CD14-positive monocyte (primary cell): ENCODE measurements at regions not wholly inside any gene's neighbourhood (a gene's known extent, or its start where the extent isn't known, plus 50 kb on each side); places are given as distances from the start of the nearest gene placed in this dataset.

Experiments used
- DNase-seq, 3 donors: peaks; one replicate each; pipeline ENCODE4 v3.0.0-alpha.2; 2011 to 2022
- H2AFZ ChIP-seq: 2 replicates; pipeline ENCODE4 v1.6.0; 2012; ENCODE audit warnings: mild to moderate bottlenecking, low read depth, low read length, inconsistent platforms; ENCODE audit not compliant: insufficient read depth, poor library complexity, severe bottlenecking
- H3K27ac ChIP-seq, 2 donors: 1 replicate in 1 of 2; 2 replicates in 1 of 2; pipeline ENCODE4 v1.5.1; 2012 to 2013; ENCODE audit warnings: low read length in 2 of 2, control low read depth in 1 of 2, inconsistent platforms in 1 of 2, low read depth in 1 of 2, mild to moderate bottlenecking in 1 of 2
- H3K27me3 ChIP-seq, 2 donors: one replicate each; pipeline versions ENCODE4 v1.6.0 to v1.6.1; 2011 to 2013; ENCODE audit warnings: low read length in 2 of 2; ENCODE audit not compliant: control insufficient read depth in 2 of 2, insufficient read depth in 2 of 2
- H3K36me3 ChIP-seq, 2 donors: replicated peaks in 1 of 2; 1 replicate in 1 of 2; 2 replicates in 1 of 2; pipeline versions ENCODE4 v1.5.1 to v1.6.1; 2012 to 2013; ENCODE audit warnings: low read length in 2 of 2, control low read depth in 1 of 2, inconsistent platforms in 1 of 2, mild to moderate bottlenecking in 1 of 2; ENCODE audit not compliant: insufficient read depth in 2 of 2, control insufficient read depth in 1 of 2
- H3K4me1 ChIP-seq, 2 donors: 1 replicate in 1 of 2; 2 replicates in 1 of 2; pipeline versions ENCODE4 v1.5.1 to v1.6.1; 2012 to 2013; ENCODE audit warnings: low read length in 2 of 2, control low read depth in 1 of 2, inconsistent platforms in 1 of 2, mild to moderate bottlenecking in 1 of 2, moderate library complexity in 1 of 2; ENCODE audit not compliant: insufficient read depth in 2 of 2, control insufficient read depth in 1 of 2
- H3K4me2 ChIP-seq: replicated peaks from 2 replicates; pipeline ENCODE3; 2012; ENCODE audit warnings: low read length, moderate library complexity, mild to moderate bottlenecking; ENCODE audit not compliant: poor library complexity, severe bottlenecking; ENCODE audit errors: extremely low read depth
- H3K4me3 ChIP-seq, 3 experiments: fragments of 200-600 bp in 1 of 3; sonication (generic) in 1 of 3; replicated peaks in 1 of 3; 1 replicate in 2 of 3; 2 replicates in 1 of 3; pipeline ENCODE4 v1.5.1; 2011 to 2013; ENCODE audit warnings: low read length in 3 of 3, mild to moderate bottlenecking in 3 of 3, control low read depth in 2 of 3, low read depth in 2 of 3, inconsistent platforms in 1 of 3, moderate library complexity in 1 of 3
- H3K79me2 ChIP-seq: 2 replicates; pipeline ENCODE4 v1.6.0; 2012; ENCODE audit warnings: mild to moderate bottlenecking, control low read depth, inconsistent platforms, low read length, moderate library complexity; ENCODE audit not compliant: insufficient read depth
- H3K9ac ChIP-seq: 2 replicates; pipeline ENCODE4 v1.6.0; 2017; ENCODE audit warnings: low read length, mild to moderate bottlenecking; ENCODE audit not compliant: insufficient read depth, poor library complexity, severe bottlenecking
- H3K9me3 ChIP-seq, 2 donors: replicated peaks in 1 of 2; 1 replicate in 1 of 2; 2 replicates in 1 of 2; pipeline versions ENCODE4 v1.5.1 to v1.6.1; 2012 to 2013; ENCODE audit warnings: low read length in 2 of 2, control low read depth in 1 of 2; ENCODE audit not compliant: control insufficient read depth in 1 of 2, insufficient read depth in 1 of 2
- H4K20me1 ChIP-seq: 2 replicates; pipeline ENCODE4 v1.6.0; 2012; ENCODE audit warnings: mild to moderate bottlenecking, low read length, control low read depth, moderate library complexity; ENCODE audit not compliant: insufficient read depth
- H3K27ac Mint-ChIP-seq, 7 donors: one replicate each; pipeline ENCODE4 v1.8.0; 2020; ENCODE audit warnings: mild to moderate bottlenecking in 7 of 7, mixed read lengths in 7 of 7, moderate library complexity in 6 of 7, inconsistent platforms in 2 of 7
- H3K27me3 Mint-ChIP-seq, 3 donors: one replicate each; pipeline ENCODE4 v1.8.0; 2021 to 2022; ENCODE audit warnings: low read depth in 3 of 3, mild to moderate bottlenecking in 3 of 3, mixed read lengths in 3 of 3, moderate library complexity in 3 of 3, inconsistent platforms in 1 of 3
- H3K36me3 Mint-ChIP-seq, 2 donors: one replicate each; pipeline ENCODE4 v1.8.0; 2020; ENCODE audit warnings: mixed read lengths in 2 of 2, inconsistent platforms in 1 of 2, mild to moderate bottlenecking in 1 of 2
- H3K4me1 Mint-ChIP-seq: one replicate; pipeline ENCODE4 v1.8.0; 2020; ENCODE audit warnings: mild to moderate bottlenecking, mixed read lengths
- H3K4me3 Mint-ChIP-seq, 2 donors: one replicate each; pipeline ENCODE4 v1.8.0; 2020; ENCODE audit warnings: mild to moderate bottlenecking in 2 of 2, mixed read lengths in 2 of 2, moderate library complexity in 1 of 2
- H3K9me3 Mint-ChIP-seq, 7 donors: one replicate each; pipeline ENCODE4 v1.8.0; 2020 to 2022; ENCODE audit warnings: mixed read lengths in 7 of 7, mild to moderate bottlenecking in 6 of 7, moderate library complexity in 6 of 7, inconsistent platforms in 2 of 7
- CTCF ChIP-seq: fragments of 200-600 bp; IDR thresholded peaks from one replicate; pipeline ENCODE4 v1.8.0; 2022; ENCODE audit warnings: antibody characterized with exemption, mild to moderate bottlenecking
- WGBS: methylation state at CpG from one replicate; pipeline ENCODE4 v1.1.5; 2013; ENCODE audit warnings: missing lambda C conversion rate; ENCODE audit not compliant: insufficient coverage; 5-methylcytosine and 5-hydroxymethylcytosine counted together
- intact Hi-C, 2 donors: fragments of 100-400 bp; cut with micrococcal nuclease; formaldehyde crosslinking; loops; one replicate each; pipeline versions ENCODE4 v1.15.0 to v1.15.1; 2023

GRCh38 chr4:188971125-188971524 lies 831.9 kb downstream of the TRIML1 start:
- 10% methylated on average over 2 of the region's 3 CpGs for WGBS

GRCh38 chr4:188975271-188975670 lies 836.0 kb downstream of the TRIML1 start:
- no peaks in the 10 kb centered on the region for H3K4me1 Mint-ChIP-seq

More at GRCh38 chr4:188971125-188971524, 831.9 kb downstream of the TRIML1 start:
- H4K20me1 ChIP-seq, result no peaks in the 10 kb centered on the region
- H3K4me1 ChIP-seq, result no peaks in the 10 kb centered on the region
- no peaks in the 10 kb centered on the region for H3K36me3 Mint-ChIP-seq
- H3K27me3 Mint-ChIP-seq, result no peaks in the 10 kb centered on the region
- peaks cover 0 to 4% (median 0%) of the 10 kb centered on the region in 7 donors for H3K9me3 Mint-ChIP-seq
- no peak for TF ChIP-seq CTCF
- H3K36me3 ChIP-seq, result no peaks in the 10 kb centered on the region
- H3K9me3 ChIP-seq, result no peaks in the 10 kb centered on the region
- no peak overlapping the region for H2AFZ ChIP-seq
- H3K79me2 ChIP-seq, result no peaks in the 10 kb centered on the region
- H3K27ac Mint-ChIP-seq, result no peak overlapping the region
- no peak overlapping the region for H3K9ac ChIP-seq
- no peaks in the 10 kb centered on the region for H3K4me1 Mint-ChIP-seq
- no peak overlapping the region for H3K4me3 ChIP-seq
- no peak overlapping the region for H3K4me3 Mint-ChIP-seq
- H3K27me3 ChIP-seq, result no peaks in the 10 kb centered on the region
- H3K4me2 ChIP-seq, result no peak overlapping the region
- H3K27ac ChIP-seq, result no peak overlapping the region
- no peak for DNase-seq
- intact Hi-C loops, result no loop called here

More at GRCh38 chr4:188975271-188975670, 836.0 kb downstream of the TRIML1 start:
- no peak for TF ChIP-seq CTCF
- 100% methylated on average over 4 of the region's 10 CpGs for WGBS
- Histone ChIP-seq H2AFZ (no peak overlapping the region), H3K27ac (no peak overlapping the region), H3K27me3 (no peaks in the 10 kb centered on the region), H3K9me3 (no peaks in the 10 kb centered on the region), H3K4me2 (no peak overlapping the region), H3K4me1 (no peaks in the 10 kb centered on the region), H4K20me1 (no peaks in the 10 kb centered on the region), H3K36me3 (no peaks in the 10 kb centered on the region), H3K4me3 (no peak overlapping the region), H3K9ac (no peak overlapping the region), H3K79me2 (no peaks in the 10 kb centered on the region)
- Mint-ChIP-seq H3K27ac (no peak overlapping the region), H3K9me3 (peaks cover 0 to 4% (median 0%) of the 10 kb centered on the region in 7 donors), H3K4me3 (no peak overlapping the region), H3K27me3 (no peaks in the 10 kb centered on the region), H3K36me3 (no peaks in the 10 kb centered on the region)
- DNase-seq, result no peak
- intact Hi-C loops, result no loop called here
